Hypothalamus (tissue), 51 donors: ENCODE measurements at regions not wholly inside any gene's neighbourhood (a gene's known extent, or its start where the extent isn't known, plus 50 kb on each side); places are given as distances from the start of the nearest gene placed in this dataset.
"Not testable (repeated sequence)": the region's sequence is repeated elsewhere in the genome, so short reads cannot be mapped to it uniquely, and the experiment has no call there.

ENCODE experiments used
- DNase-seq, 51 donors: peaks; one replicate each; lab custom pipeline; 2025; lab: John Stamatoyannopoulos, UW

DNA sequence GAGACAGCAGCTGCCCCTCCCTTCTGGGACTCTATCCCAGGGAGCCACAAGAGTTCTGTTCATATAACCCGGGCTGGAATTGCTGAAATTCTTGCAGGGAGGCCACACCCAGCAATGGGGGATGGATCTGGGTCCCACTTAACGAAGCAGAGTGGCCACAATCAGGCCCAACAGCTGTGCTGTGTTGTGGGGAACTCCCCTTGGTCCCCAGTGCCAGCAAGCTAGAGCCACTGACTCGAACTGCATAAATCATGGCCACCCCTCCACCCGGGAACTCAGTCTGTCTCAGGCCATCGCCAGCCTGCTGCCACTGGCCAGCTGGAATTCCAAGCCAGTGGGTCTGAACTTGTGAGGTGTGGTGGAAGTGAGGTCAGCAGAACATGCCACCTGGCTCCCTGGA is 111.1 kb downstream of the KLF8 start:
- no peak for DNase-seq

- DNase-seq: no peak
These were observed 111.5 kb downstream of the KLF8 start for GRCh38 chrX:56343664-56344063.

DNA sequence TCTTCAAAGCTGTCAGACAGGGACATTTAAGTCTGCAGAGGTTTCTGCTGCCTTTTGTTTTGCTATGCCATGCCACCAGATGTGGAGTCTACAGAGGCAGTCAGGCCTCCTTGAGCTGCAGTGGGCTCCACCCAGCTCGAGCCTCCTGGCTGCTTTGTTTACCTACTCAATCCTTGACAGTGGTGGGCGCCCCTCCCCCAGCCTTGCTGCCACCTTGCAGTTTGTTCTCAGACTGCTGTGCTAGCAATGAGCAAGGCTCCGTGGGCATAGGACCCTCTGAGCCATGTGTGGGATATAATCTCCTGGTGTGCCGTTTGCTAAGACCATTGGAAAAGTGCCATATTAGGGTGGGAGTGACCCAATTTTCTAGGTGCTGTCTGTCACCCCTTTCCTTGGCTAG is 126.0 kb downstream of the KLF8 start:
- not testable (repeated sequence) for DNase-seq

GRCh38 chrX:56365171-56365570 is 133.0 kb downstream of the KLF8 start:
- not testable (repeated sequence) for DNase-seq

GRCh38 chrX:56366901-56367300 is 134.7 kb downstream of the KLF8 start:
- DNase-seq: no peak

- no peak for DNase-seq
These were observed 136.8 kb downstream of the KLF8 start for GRCh38 chrX:56368962-56369361.

- DNase-seq: not testable (repeated sequence)
These were observed 148.0 kb downstream of the KLF8 start for GRCh38 chrX:56379984-56380780.

GRCh38 chrX:56382278-56382677 is 150.1 kb downstream of the KLF8 start:
- DNase-seq: no peak

DNA sequence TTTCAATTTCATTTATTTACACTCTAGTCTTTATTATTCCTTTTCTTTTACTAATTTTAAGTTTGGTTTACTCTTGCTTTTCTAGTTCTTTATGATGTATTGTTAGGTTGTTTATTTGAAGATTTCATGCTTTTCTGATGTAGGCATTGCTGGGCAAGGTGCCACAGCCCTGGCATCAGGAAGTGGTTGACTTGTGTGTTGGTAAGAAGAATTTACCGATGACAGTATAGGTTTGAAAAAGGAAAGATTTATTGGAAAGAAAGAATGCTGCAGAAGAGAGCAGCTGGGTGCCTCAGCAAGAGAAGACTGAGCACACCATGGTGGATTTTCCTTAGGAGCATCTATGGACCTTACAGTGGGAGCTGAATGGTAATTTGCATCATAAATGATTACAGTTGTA is 153.2 kb downstream of the KLF8 start:
- no peak for DNase-seq

GRCh38 chrX:56385960-56386359 is 153.8 kb downstream of the KLF8 start:
- DNase-seq: no peak

DNA sequence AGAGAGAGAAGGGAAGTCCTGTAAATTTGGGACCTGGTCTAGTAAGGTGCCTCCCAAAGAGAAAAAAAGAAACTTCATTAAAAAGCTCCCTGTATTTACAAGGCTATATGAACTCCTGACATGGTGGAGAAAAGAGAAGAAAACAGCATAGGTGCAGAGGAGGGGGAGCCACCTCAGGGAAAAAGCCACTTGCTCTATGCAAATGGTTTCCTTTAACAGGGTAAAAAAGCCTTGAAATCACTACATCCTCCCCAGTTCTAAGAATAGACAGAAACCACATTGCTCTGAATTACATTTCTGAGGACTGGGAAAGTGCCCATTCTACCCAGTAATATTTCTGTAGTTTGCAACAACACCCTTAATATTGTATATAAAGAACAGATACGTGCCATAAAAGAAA is 165.5 kb downstream of the KLF8 start:
- no peak for DNase-seq

DNA sequence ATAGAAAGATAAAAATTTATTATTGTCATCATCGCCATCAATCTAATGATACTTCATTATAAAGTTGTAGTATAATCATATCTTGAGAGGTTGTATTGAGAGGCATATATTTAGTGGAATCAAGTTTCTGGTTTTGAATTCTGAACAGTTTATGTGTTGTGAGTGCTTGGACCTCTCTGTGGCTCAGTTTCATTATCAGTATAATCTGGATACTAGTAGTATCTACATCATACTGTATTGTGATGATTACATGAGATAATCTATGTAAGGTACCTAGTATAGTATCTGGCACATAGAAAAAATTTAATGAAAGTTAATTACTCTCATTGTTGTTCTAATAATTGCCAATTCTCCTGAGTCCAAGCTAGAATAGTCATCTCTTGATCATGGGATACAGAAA is 161.2 kb upstream of the UBQLN2 start:
- no peak for DNase-seq

GRCh38 chrX:56429581-56429980 is 133.8 kb upstream of the UBQLN2 start:
- DNase-seq: no peak

- DNase-seq: not testable (repeated sequence)
These were observed 111.4 kb upstream of the UBQLN2 start for GRCh38 chrX:56451981-56452380.

GRCh38 chrX:56462389-56462788 is 101.0 kb upstream of the UBQLN2 start:
- peak in 2 of 51 donors; percentile 0 for DNase-seq

DNA sequence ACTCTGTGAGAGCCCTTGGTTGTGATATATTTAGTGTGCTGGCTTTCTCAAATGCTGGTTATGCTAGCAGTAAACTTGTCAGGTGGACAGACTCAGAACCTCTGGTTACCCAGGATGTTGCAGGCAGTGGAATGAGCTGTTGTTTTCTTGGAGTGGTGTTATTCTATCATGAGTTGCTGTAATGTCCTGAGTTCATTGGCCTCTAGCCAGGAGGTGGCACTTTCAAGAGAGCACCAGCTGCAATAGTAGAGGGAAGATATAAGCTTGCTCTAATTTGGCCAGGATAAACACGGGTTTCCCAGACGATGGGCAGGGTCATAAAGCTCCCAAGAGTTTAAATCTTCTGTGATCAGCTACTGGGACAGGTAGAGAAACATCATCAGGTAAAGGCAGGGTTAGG is 95.0 kb upstream of the UBQLN2 start:
- no peak for DNase-seq

DNA sequence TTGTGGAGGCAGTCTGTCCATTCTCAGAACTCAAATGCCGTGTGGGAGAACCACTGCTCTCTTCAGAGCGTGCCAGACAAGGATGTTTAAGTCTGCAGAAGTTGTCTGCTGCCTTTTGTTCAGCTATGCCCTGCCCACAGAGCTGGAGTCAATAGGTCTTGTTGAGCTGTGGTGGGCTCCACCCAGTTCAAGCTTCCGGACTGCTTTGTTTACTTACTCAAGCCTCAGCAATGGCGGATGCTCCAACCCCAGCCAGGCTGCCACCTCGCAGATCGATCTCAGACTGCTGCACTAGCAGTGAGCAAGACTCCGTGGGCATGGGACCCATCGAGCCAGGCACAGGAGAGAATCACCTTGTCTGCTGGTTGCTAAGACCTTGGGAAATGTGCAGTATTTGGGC is 68.5 kb upstream of the UBQLN2 start:
- not testable (repeated sequence) for DNase-seq

DNA sequence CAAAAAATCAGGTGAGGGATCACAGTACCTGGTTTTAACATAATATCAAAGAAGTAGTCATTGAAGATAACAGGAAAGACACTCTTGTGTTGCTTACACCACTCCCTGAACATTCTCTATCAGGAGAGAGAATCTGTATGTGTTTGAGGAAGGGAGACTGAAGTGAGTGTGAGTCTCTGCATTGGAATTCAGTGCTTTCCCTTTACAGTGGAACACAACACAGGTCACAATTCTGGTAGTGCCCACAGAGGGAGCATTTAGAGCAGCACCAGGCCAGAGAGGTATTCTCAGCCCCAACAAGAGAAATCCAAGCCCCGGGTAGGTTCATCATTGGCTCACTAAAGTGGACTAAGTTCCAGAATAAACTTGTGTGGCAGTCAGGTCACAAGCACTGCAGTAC is 64.7 kb upstream of the UBQLN2 start:
- DNase-seq: no peak

DNA sequence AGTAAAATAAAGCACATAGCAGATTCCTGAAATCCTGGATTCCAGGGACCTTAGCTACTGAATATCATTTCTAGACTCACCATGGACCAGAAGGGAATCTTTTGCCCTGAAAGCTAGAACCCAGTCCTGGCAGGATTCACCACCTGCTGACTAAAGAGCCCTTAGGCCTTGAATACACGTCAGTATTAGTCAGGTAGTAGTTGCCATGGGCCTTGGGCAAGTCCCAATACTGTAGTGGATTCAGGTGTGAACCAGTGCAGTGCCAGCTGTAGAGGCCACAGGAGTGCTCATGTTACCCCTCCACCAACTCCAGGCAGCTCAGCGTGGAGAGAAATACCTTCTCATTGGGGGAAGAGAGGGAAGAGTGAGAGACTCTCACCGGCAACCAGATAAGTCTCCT is 64.1 kb upstream of the UBQLN2 start:
- DNase-seq: no peak

GRCh38 chrX:56503941-56504673 is 59.3 kb upstream of the UBQLN2 start:
- no peak for DNase-seq

GRCh38 chrX:56505866-56506265 is 57.6 kb upstream of the UBQLN2 start:
- DNase-seq: no peak
